ENCODE measurements at regions not wholly inside any gene's neighbourhood (a gene's known extent, or its start where the extent isn't known, plus 50 kb on each side); places are given as distances from the start of the nearest gene placed in this dataset.

- TF ChIP-seq EP300 (IDR thresholded peaks at IDR 0.05; ENCODE audit: borderline replicate concordance in 1 of 2, control insufficient read depth in 1 of 2, low read depth in 2 of 2, low read length in 2 of 2) (no peak), RFX5 (IDR thresholded peaks at IDR 0.05; ENCODE audit: low read depth, low read length) (no peak), SREBF1 (IDR thresholded peaks at IDR 0.05; ENCODE audit: low read length) (no peak), E2F8 (IDR thresholded peaks at IDR 0.05; ENCODE audit: low read depth, partially characterized antibody) (no peak), IRF3 (IDR thresholded peaks at IDR 0.05) (no peak), CBX3 (IDR thresholded peaks at IDR 0.05; ENCODE audit: borderline replicate concordance, low read depth) (no peak), HCFC1 (IDR thresholded peaks at IDR 0.05; ENCODE audit: low read length) (no peak), BCL11A (IDR thresholded peaks at IDR 0.05; ENCODE audit: low read depth, low read length) (no peak), BHLHE40 (IDR thresholded peaks at IDR 0.05; ENCODE audit: borderline replicate concordance in 1 of 2, low read depth in 2 of 2, low read length in 1 of 2) (no peak), NFYB (IDR thresholded peaks at IDR 0.05; ENCODE audit: insufficient read depth, low read depth, low read length) (no peak), BRCA1 (IDR thresholded peaks at IDR 0.05; ENCODE audit: low read depth, low read length) (no peak)
- ChIA-PET RAD21 (ENCODE audit: unreplicated experiment) (interaction anchor here (1.4 to 1.8 kb wide), 2 partner anchors 8 to 16 kb away, joined by 5 to 6 read pairs; no protein-coding TSS in a partner anchor), POLR2A (no interaction called here), CTCF (interaction anchor here (0.7 to 5.0 kb wide), 8 partner anchors 11 to 65 kb away, joined by 3 to 23 read pairs (median 4); no protein-coding TSS in a partner anchor), SMC1A (ENCODE audit: uncharacterized antibody, unreplicated experiment) (interaction anchor here (1.1 to 4.7 kb wide), 6 partner anchors 8 to 69 kb away, joined by 3 to 46 read pairs (median 6); no protein-coding TSS in a partner anchor)
- Histone ChIP-seq H3K4me2 (ENCODE audit: control insufficient read depth, insufficient read depth) (no peak overlapping the region), H3K27ac (ENCODE audit: control insufficient read depth, insufficient read depth) (no peak overlapping the region), H3K79me2 (ENCODE audit: control insufficient read depth, insufficient read depth, low read length) (no peaks in the 10 kb centered on the region), H4K20me1 (ENCODE audit: control insufficient read depth, insufficient read depth) (no peaks in the 10 kb centered on the region), H3K27me3 (replicated peaks in 1 of 2; ENCODE audit: control insufficient read depth in 2 of 2, insufficient read depth in 2 of 2, low read length in 1 of 2) (no peaks in the 10 kb centered on the region), H2AFZ (ENCODE audit: control insufficient read depth, low read depth, low read length) (no peak overlapping the region), H3K9me3 (replicated peaks; ENCODE audit: control insufficient read depth, insufficient read depth, low read length) (no peaks in the 10 kb centered on the region), H3K9ac (ENCODE audit: control insufficient read depth, insufficient read depth, low read length) (no peak overlapping the region), H3K4me1 (ENCODE audit: control insufficient read depth, insufficient read depth, low read length) (peaks cover 9% of the 10 kb centered on the region), H3K4me3 (no peak overlapping the region), H3K36me3 (ENCODE audit: control insufficient read depth in 2 of 2, insufficient read depth in 2 of 2, low read length in 1 of 2) (no peaks in the 10 kb centered on the region)
- ATAC-seq (no peak), DNase-seq (ENCODE audit: low read depth, low spot score) (no peak), FAIRE-seq (no peak)
- no TSS peak for BruUV-seq (replicated peaks)
- intact Hi-C loops (cut with micrococcal nuclease; ENCODE audit: unreplicated experiment) = no loop called here
- in situ Hi-C loops (cut with MboI) = no loop called here
- 27% methylated on average over 2 of the region's 2 CpGs for WGBS (ENCODE audit: insufficient coverage, insufficient replicate concordance, low lambda C conversion rate, missing lambda C conversion rate)
Measured at GRCh38 chr6:138657065-138657425, 116.5 kb upstream of the CCDC28A start.

Data from GM12878 (cell line).